IgD-negative memory B cell (primary cell): ENCODE measurements at regions not wholly inside any gene's neighbourhood (a gene's known extent, or its start where the extent isn't known, plus 50 kb on each side); places are given as distances from the start of the nearest gene placed in this dataset.
"Not testable (repeated sequence)": the region's sequence is repeated elsewhere in the genome, so short reads cannot be mapped to it uniquely, and the experiment has no call there.

Experiments
- H3K27ac Mint-ChIP-seq, 3 donors: one replicate each; pipeline ENCODE4 v1.8.0; 2020 to 2022; ENCODE audit warnings: mild to moderate bottlenecking in 3 of 3, mixed read lengths in 3 of 3, moderate library complexity in 1 of 3
- H3K27me3 Mint-ChIP-seq: one replicate; pipeline ENCODE4 v1.8.0; 2021; ENCODE audit warnings: mixed read lengths
- H3K36me3 Mint-ChIP-seq: one replicate; pipeline ENCODE4 v1.8.0; 2020; ENCODE audit warnings: mild to moderate bottlenecking, mixed read lengths
- H3K4me1 Mint-ChIP-seq, 3 donors: one replicate each; pipeline ENCODE4 v1.8.0; 2020 to 2022; ENCODE audit warnings: mixed read lengths in 3 of 3, mild to moderate bottlenecking in 1 of 3
- H3K4me3 Mint-ChIP-seq, 4 donors: one replicate each; pipeline ENCODE4 v1.8.0; 2020 to 2022; ENCODE audit warnings: mild to moderate bottlenecking in 4 of 4, mixed read lengths in 4 of 4, moderate library complexity in 3 of 4
- H3K9me3 Mint-ChIP-seq, 3 donors: one replicate each; pipeline ENCODE4 v1.8.0; 2020 to 2021; ENCODE audit warnings: mixed read lengths in 3 of 3, mild to moderate bottlenecking in 1 of 3

DNA sequence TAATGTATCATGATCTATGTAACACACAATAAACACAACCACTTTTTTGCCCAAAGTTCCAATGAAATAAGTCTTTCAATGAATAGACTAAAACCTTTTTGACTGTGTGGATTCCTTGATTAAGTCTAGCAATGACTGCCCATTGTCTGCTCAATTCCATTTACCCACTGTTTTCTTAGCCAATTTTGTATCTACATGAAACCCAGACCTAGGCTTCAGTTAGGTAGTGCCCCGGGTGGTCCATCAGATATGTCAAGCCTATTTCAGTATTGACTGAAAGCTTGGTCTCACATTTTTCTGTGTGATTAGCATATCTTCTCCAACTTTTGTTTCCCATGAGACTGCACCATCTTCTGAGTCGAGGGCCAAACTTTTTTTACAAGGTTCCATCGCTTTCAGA lies 615.0 kb downstream of the C6orf118 start:
- H3K27me3 Mint-ChIP-seq, result no peaks in the 10 kb centered on the region
- peaks cover 0 to 3% (median 0%) of the 10 kb centered on the region in 3 donors for H3K4me1 Mint-ChIP-seq
- no peak overlapping the region for H3K4me3 Mint-ChIP-seq
- H3K9me3 Mint-ChIP-seq, result peaks cover 2 to 14% (median 3%) of the 10 kb centered on the region in 3 donors
- no peak overlapping the region for H3K27ac Mint-ChIP-seq
- peaks cover 4% of the 10 kb centered on the region for H3K36me3 Mint-ChIP-seq

DNA sequence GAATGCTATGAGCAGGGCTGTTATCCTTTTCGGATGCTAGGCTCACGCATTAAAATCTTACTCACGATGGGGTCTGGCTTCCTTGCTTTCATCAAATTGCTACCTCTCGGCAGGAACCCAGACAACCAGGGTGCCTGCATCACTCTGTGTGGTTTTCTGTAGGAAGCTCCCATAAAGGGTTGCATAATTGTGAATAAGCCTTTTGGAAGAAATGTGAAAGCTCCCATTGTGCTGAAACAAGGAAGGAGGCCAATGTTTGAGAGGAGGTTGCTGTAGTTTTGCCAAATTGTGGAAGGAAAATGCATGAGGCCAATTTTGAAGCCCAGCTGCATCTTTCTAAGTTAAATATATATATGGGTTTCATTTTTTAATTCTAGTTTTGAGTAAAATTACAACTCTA lies 615.5 kb downstream of the C6orf118 start:
- Mint-ChIP-seq H3K27me3 (no peaks in the 10 kb centered on the region), H3K9me3 (peaks cover 1 to 14% (median 3%) of the 10 kb centered on the region in 3 donors), H3K4me1 (peaks cover 0 to 3% (median 0%) of the 10 kb centered on the region in 3 donors), H3K4me3 (no peak overlapping the region), H3K36me3 (peaks cover 3% of the 10 kb centered on the region), H3K27ac (no peak overlapping the region)

DNA sequence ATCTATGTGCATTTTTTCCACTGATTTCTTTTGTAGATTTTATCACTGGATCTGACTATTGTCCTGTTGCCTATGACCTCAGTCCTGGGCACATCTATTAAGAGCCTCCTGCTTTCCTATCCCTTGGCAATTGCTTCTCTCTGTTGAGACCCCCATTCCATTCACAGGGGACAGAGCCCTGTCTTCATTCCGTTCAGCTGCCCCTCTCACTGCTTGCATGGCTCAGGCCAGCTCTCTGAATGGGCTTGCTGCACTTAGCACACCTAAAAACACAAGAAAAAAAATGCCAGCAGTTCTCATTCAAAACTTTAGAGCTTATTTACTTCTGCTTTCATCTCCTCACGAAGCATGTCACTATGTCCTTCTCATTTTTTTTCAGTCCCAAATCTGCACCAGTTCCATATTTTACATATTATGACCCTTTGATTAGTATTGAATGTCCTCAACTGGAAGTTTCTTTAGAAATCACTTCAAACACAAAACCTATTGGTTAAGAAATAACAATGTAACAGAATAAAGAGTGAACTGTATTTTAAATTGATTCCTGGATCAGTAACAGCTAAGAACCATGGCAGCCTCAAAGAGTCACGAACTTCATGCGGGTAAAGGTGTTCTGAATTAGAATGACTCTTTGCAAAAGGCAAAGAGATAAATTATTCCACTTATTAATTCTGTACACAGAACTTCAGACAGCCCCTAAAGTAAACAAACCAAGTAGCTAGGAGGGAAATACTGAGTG lies 616.5 kb downstream of the C6orf118 start:
- no peak overlapping the region for H3K4me3 Mint-ChIP-seq
- H3K9me3 Mint-ChIP-seq, result peaks cover 0 to 14% (median 3%) of the 10 kb centered on the region in 3 donors
- no peaks in the 10 kb centered on the region for H3K36me3 Mint-ChIP-seq
- H3K4me1 Mint-ChIP-seq, result peaks cover 0 to 3% (median 0%) of the 10 kb centered on the region in 3 donors
- H3K27me3 Mint-ChIP-seq, result no peaks in the 10 kb centered on the region
- no peak overlapping the region for H3K27ac Mint-ChIP-seq

DNA sequence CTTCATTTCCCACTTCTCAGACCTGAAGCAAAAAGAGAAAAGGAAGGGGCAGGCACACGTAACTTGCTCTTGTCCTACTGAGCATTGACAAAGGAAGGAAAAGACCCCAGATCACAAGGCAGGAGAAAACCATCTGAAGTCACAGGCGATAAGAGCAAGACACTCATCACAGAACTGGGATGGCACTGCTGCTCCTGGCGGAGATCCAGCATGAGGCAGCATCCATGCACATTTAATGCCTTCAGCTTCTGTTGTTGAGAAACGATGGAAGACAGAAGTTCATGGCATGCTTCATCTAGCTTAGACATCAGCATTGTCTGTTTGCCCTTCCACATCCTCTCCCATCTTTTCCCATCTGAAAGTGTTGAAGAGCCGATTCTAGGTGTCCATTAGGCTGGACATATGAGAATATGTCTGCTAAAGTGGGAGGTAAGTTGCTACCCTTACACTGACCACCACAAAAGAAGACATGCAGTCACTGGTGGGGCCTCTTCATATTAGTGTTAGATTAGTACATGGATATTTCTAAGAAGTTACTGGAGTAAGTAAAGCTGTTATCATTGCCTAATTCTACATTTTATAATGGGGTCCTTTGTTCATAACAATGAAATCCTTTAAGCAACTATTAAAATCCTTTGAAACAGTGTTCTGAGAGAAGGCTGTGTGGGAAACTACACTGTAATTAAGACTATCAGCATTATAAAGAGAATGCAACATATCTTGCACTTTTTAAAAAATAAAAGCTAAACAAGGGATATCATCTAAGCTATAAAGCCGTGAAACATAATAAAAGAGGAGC lies 618.5 kb downstream of the C6orf118 start:
- Mint-ChIP-seq H3K27me3 (no peaks in the 10 kb centered on the region), H3K36me3 (no peaks in the 10 kb centered on the region), H3K27ac (no peak overlapping the region), H3K9me3 (peaks cover 0 to 6% (median 1%) of the 10 kb centered on the region in 3 donors), H3K4me1 (peaks cover 0 to 1% (median 0%) of the 10 kb centered on the region in 3 donors), H3K4me3 (no peak overlapping the region)

DNA sequence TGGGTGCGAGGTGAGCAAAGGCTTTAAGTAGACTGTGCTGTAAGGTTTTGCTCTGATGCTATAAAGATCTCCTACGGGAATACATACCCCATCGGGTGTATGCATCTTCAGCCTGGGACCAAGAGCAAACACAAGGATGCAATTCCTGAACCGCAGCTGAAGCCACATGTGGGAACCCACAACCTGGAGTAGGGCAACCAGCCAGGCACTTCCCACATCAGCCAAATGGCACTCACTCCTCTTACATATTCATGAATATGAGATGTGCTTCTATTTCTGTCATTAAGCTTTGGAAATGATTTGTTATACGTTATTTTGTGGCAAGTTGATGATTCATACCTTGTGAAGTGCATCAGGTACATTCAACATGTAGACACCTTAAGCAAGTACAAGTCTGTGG lies 619.2 kb downstream of the C6orf118 start:
- H3K27ac Mint-ChIP-seq, result no peak overlapping the region

DNA sequence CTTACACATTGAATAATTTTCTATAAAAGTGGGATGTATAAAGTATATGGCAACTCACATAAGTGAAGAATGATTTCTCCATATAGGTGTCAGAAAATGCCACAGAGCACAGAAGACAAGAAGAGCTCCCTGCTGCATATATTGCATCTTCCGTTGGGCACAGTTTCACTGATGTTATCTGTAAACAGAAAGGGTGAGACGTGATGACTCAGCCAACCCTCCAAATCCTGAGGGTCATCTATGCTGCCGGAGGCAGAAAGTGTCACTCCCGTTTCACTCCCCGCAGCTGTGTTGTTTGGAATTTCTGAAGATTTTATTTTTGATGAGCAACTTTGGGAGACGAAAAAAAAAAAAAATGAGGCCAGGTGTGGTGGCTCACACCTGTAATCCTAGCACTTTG lies 644.1 kb downstream of the C6orf118 start:
- no peaks in the 10 kb centered on the region for H3K4me1 Mint-ChIP-seq
- H3K9me3 Mint-ChIP-seq, result peaks cover 0 to 6% (median 5%) of the 10 kb centered on the region in 3 donors
- no peak overlapping the region for H3K27ac Mint-ChIP-seq
- H3K4me3 Mint-ChIP-seq, result no peak overlapping the region
- no peaks in the 10 kb centered on the region for H3K27me3 Mint-ChIP-seq
- peaks cover 3% of the 10 kb centered on the region for H3K36me3 Mint-ChIP-seq

More for the DNA sequence above, 619.2 kb downstream of the C6orf118 start:
- Mint-ChIP-seq H3K27me3 (no peaks in the 10 kb centered on the region), H3K36me3 (no peaks in the 10 kb centered on the region), H3K4me1 (no peaks in the 10 kb centered on the region), H3K4me3 (no peak overlapping the region), H3K9me3 (peaks cover 0 to 2% (median 0%) of the 10 kb centered on the region in 3 donors)

DNA sequence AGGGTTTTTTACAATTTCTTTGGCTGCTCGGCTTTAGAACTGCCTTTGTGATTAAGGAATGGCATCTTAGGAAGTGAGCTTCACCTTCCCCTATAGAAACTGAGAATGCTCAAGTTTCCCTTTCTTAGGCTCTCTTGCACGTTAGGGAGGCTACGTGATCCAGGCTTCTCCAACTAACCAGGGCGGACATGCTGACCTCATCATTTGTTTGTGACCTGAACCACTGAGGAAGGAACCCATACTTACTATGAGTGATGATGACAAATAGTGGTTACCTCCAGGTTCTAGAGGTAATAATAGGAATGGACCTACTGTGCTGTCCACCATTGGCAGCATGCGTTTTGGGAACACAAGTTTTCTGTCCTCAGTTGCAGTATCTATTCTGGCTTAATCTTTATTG lies 645.8 kb downstream of the C6orf118 start:
- H3K4me3 Mint-ChIP-seq, result no peak overlapping the region
- H3K27ac Mint-ChIP-seq, result no peak overlapping the region
- no peaks in the 10 kb centered on the region for H3K4me1 Mint-ChIP-seq
- H3K27me3 Mint-ChIP-seq, result no peaks in the 10 kb centered on the region
- peaks cover 3% of the 10 kb centered on the region for H3K36me3 Mint-ChIP-seq
- peaks cover 4 to 6% (median 5%) of the 10 kb centered on the region in 3 donors for H3K9me3 Mint-ChIP-seq

DNA sequence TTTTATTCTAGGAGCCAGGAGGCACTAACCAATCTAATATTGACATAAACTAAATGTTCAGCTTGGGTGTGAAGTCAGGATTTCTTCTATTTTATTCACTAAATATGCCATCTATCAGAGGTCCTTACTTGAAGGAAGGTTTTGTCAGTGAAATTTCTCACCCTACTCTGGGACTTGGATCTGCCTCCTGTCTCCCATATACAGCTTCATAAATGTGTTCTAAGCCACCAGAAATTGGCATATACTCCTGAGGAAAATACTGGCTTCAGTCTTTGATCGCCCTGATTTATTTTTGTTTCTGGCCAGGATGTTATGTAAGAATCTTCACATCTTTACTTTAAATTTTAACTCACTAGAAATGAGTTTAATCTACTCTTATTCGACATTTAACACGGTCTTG lies 647.7 kb downstream of the C6orf118 start:
- Mint-ChIP-seq H3K4me1 (no peaks in the 10 kb centered on the region), H3K4me3 (no peak overlapping the region), H3K27ac (no peak overlapping the region), H3K27me3 (no peaks in the 10 kb centered on the region), H3K36me3 (peaks cover 3% of the 10 kb centered on the region), H3K9me3 (peaks cover 3 to 6% (median 4%) of the 10 kb centered on the region in 3 donors)

DNA sequence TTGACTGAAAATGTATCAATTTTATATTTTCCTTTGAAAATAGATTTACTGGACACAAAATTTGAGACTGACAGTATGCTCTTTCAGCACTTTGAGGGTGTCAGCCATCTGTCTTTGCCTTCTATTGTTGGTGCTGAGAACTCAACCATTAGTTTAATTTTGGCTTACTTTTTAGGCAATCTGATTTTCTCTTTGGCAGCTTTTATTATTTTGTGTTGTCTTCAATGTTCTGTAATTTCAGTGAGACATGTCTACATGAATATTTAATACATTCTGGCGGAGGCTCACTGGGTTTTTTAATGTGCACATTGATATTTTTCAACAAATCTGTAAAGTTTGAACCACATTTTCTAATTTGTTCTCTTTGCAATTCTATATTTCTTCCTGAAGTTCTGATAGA lies 648.6 kb downstream of the C6orf118 start:
- peaks cover 4% of the 10 kb centered on the region for H3K36me3 Mint-ChIP-seq
- no peaks in the 10 kb centered on the region for H3K4me1 Mint-ChIP-seq
- H3K27ac Mint-ChIP-seq, result no peak overlapping the region
- H3K9me3 Mint-ChIP-seq, result peaks cover 0 to 6% (median 4%) of the 10 kb centered on the region in 3 donors
- no peaks in the 10 kb centered on the region for H3K27me3 Mint-ChIP-seq
- H3K4me3 Mint-ChIP-seq, result no peak overlapping the region

DNA sequence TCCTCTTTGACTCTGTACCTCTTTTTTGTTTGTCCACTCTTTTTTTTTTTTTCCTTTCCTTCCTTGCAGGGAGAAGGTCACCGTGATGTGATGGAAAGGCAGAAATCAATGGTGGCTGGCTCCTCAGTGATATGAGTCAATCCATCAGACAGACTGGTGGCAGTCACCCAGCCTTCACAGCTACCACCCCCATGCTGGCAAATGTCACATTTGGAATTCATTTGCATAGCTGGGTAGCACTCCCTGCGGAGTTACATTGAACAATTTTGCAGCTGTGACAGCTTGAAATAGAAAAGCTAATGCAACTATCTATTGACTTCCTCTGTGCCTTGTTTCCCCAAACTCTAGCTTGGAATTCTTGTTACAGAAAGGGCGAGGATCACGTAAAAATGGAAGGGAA lies 668.4 kb downstream of the C6orf118 start:
- Mint-ChIP-seq H3K9me3 (peaks cover 0 to 2% (median 2%) of the 10 kb centered on the region in 3 donors), H3K4me1 (no peaks in the 10 kb centered on the region), H3K36me3 (no peaks in the 10 kb centered on the region), H3K27ac (no peak overlapping the region), H3K27me3 (no peaks in the 10 kb centered on the region), H3K4me3 (no peak overlapping the region)

DNA sequence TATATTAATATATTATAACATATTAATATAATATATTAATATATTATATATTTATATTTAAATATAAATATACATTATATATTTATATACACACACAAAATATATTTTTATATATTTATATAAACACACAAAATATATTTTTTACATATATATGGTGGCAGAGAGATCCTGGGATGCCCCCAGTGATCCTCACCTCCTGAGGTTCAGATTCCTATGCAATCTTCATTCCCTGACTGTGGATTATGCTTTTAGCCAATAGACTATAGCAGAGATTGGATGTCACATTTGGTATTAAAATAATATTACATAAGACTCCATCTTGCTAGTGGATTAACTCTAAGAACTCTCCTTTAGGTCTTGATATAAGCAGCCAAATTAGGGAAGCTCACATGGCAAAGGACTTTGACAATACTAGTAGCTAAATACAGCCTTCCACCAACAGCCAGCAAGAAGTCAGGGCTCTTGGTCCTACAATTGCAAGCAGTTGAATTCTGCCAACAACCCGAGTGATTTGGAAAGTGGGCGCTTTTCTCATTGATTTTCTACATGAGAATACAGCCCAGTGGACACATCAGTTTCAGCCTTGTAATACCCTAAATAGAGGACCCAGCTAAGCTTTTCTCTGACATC lies 681.0 kb downstream of the C6orf118 start:
- Mint-ChIP-seq H3K36me3 (no peaks in the 10 kb centered on the region), H3K27me3 (no peaks in the 10 kb centered on the region), H3K27ac (no peak overlapping the region), H3K4me1 (no peaks in the 10 kb centered on the region), H3K4me3 (no peak overlapping the region), H3K9me3 (peaks cover 1 to 9% (median 2%) of the 10 kb centered on the region in 3 donors)

DNA sequence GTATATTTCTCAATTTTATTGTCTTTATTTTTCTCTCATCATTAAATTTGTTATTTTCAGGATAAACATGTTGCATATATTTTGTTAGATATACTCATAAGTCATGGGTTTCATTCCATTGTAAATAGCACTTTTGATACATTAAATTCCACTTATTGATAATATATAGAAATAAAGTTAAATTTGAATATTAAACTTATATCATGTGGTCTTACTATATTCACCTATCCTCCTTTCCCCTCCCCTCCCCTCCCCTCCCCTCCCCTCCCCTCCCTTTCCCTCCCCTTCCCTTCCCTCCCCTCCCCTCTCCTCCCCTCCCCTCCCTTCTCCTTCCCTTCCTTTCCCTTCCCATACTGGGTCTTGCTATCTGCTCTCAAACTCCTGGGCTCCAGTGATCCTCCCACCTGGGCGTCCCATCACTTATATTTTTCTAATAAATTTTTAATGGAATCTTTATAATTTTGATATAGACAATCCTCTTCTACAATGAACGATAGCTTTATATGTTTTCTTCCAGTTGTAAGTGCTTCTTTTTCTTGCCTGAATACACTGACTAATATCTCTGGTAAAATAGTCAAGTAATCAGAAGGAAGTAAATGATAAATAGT lies 692.4 kb downstream of the C6orf118 start:
- Mint-ChIP-seq H3K4me3 (no peak overlapping the region), H3K27me3 (no peaks in the 10 kb centered on the region), H3K36me3 (no peaks in the 10 kb centered on the region)

DNA sequence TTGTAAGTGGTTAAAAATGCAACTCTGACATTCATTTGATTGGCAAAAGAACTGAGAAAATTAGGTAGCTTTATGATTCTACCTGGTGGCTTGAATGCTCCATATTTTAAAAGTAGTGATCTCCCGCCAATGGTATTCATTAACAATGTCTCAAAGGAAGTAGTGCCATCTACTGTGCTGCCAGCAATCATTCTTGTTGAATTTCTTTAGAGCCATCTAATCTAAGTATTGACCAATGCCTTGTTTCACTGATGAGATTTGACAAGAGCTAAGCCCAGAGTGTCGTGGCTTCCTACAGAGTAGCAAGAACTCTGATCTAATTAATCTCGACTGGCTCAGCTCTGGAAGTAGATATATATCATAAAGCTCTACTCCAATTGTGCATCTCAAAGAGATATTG lies 696.7 kb downstream of the C6orf118 start:
- no peaks in the 10 kb centered on the region for H3K36me3 Mint-ChIP-seq
- peaks cover 0 to 6% (median 1%) of the 10 kb centered on the region in 3 donors for H3K9me3 Mint-ChIP-seq
- no peaks in the 10 kb centered on the region for H3K27me3 Mint-ChIP-seq
- no peaks in the 10 kb centered on the region for H3K4me1 Mint-ChIP-seq
- no peak overlapping the region for H3K4me3 Mint-ChIP-seq
- no peak overlapping the region for H3K27ac Mint-ChIP-seq

More for the DNA sequence above, 692.4 kb downstream of the C6orf118 start:
- Mint-ChIP-seq H3K27ac (no peak overlapping the region), H3K4me1 (no peaks in the 10 kb centered on the region), H3K9me3 (peaks cover 0 to 6% (median 1%) of the 10 kb centered on the region in 3 donors)

DNA sequence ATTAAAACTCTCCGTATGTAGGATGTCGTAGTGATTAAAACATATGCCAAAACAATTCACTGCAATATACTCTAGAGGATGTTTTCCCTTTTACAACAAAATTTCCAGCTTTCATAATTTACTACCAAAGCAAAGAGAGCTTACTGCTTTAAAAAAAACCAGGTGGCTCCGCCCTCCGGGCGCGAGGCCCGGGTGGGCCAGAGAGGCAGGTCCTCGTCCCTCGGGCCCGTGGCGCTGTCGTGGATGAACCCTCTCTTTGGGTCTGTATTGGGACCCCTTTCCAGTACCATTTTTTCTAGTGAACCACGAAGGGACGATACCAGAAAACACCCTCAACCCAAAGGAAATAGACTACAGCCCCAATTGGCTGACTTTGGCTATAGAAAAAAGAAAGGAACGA lies 698.5 kb downstream of the C6orf118 start:
- H3K4me3 Mint-ChIP-seq, H3K27ac Mint-ChIP-seq, H3K27me3 Mint-ChIP-seq, H3K9me3 Mint-ChIP-seq, H3K4me1 Mint-ChIP-seq, H3K36me3 Mint-ChIP-seq: not testable (repeated sequence)

DNA sequence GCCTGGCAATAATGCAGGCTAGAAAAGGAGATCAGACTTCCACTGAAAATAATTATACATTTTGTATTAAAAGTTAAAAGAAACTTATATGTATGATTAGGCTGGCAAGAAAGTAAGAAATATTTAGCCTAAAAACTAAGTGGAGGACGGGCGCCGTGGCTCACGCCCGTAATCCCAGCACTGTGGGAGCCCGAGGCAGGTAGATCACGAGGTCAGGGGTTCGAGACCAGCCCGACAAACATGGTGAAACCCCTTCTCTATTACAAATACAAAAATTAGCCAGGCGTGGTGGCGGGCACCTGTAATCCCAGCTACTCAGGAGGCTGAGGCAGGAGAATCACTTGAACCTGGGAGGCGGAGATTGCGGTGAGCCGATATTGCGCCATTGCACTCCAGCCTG lies 707.0 kb downstream of the C6orf118 start:
- H3K36me3 Mint-ChIP-seq, H3K27ac Mint-ChIP-seq, H3K4me1 Mint-ChIP-seq, H3K27me3 Mint-ChIP-seq, H3K9me3 Mint-ChIP-seq, H3K4me3 Mint-ChIP-seq: not testable (repeated sequence)
